ENCODE measurements at regions not wholly inside any gene's neighbourhood (a gene's known extent, or its start where the extent isn't known, plus 50 kb on each side); places are given as distances from the start of the nearest gene placed in this dataset.

- no peak for ATAC-seq
- no peaks in the 10 kb centered on the region for H3K4me1 ChIP-seq (ENCODE audit: control insufficient read depth, insufficient read depth, low read length)
- no TSS peak for BruUV-seq (replicated peaks)
- intact Hi-C loops (cut with micrococcal nuclease; ENCODE audit: unreplicated experiment) (no loop called here), in situ Hi-C loops (cut with HindIII; ENCODE audit: low pct_unique_long_range_greater_than_20kb, low sequenced_read_pairs) (no loop called here)
- no peak overlapping the region for H3K27ac ChIP-seq (ENCODE audit: low read length)
- no peaks in the 10 kb centered on the region for H3K36me3 ChIP-seq (ENCODE audit: control insufficient read depth, insufficient read depth, low read length)
- POLR2A ChIA-PET = no interaction called here
- H3K4me3 ChIP-seq (ENCODE audit: low read depth in 2 of 2, low read length in 2 of 2) = no peak overlapping the region
- DNase-seq (ENCODE audit: low read depth, low spot score) = no peak
- TF ChIP-seq TCF7L2 (IDR thresholded peaks at IDR 0.05; ENCODE audit: low read depth, low read length) (no peak), REST (IDR thresholded peaks at IDR 0.05; ENCODE audit: insufficient read depth in 1 of 2, low read depth in 2 of 2, low read length in 1 of 2) (no peak), POLR2AphosphoS5 (IDR thresholded peaks at IDR 0.05; ENCODE audit: low read depth, low read length) (no peak), SIN3A (IDR thresholded peaks at IDR 0.05; ENCODE audit: borderline replicate concordance, insufficient read depth, low read depth, low read length) (no peak), CTCF (IDR thresholded peaks at IDR 0.05) (no peak)
- H3K27me3 ChIP-seq (ENCODE audit: control insufficient read depth, insufficient read depth, low read length) = no peaks in the 10 kb centered on the region
- CTCF ChIA-PET = no interaction called here
- H3K9me3 ChIP-seq (ENCODE audit: control insufficient read depth, insufficient read depth, low read depth, low read length) = no peaks in the 10 kb centered on the region
Measured at GRCh38 chr16:59593194-59593661, 859.1 kb upstream of the GOT2 start.

GRCh38 chr16:59591480-59591879 lies 857.4 kb upstream of the GOT2 start:
- POLR2A ChIA-PET = no interaction called here
- intact Hi-C loops (cut with micrococcal nuclease; ENCODE audit: unreplicated experiment) = no loop called here

More at GRCh38 chr16:59591480-59591879, 857.4 kb upstream of the GOT2 start:
- DNase-seq (ENCODE audit: low read depth, low spot score) = no peak
- H3K27ac ChIP-seq (ENCODE audit: low read length) = no peak overlapping the region
- in situ Hi-C loops (cut with HindIII; ENCODE audit: low pct_unique_long_range_greater_than_20kb, low sequenced_read_pairs) = no loop called here
- no TSS peak for BruUV-seq (replicated peaks)
- TF ChIP-seq TCF7L2 (IDR thresholded peaks at IDR 0.05; ENCODE audit: low read depth, low read length) (no peak), SIN3A (IDR thresholded peaks at IDR 0.05; ENCODE audit: borderline replicate concordance, insufficient read depth, low read depth, low read length) (no peak), POLR2AphosphoS5 (IDR thresholded peaks at IDR 0.05; ENCODE audit: low read depth, low read length) (no peak), REST (IDR thresholded peaks at IDR 0.05; ENCODE audit: insufficient read depth in 1 of 2, low read depth in 2 of 2, low read length in 1 of 2) (no peak)
- H3K27me3 ChIP-seq (ENCODE audit: control insufficient read depth, insufficient read depth, low read length) = no peaks in the 10 kb centered on the region
- CTCF ChIA-PET = no interaction called here
- H3K4me3 ChIP-seq (ENCODE audit: low read depth in 2 of 2, low read length in 2 of 2) = no peak overlapping the region
- no peak for ATAC-seq
- H3K9me3 ChIP-seq (ENCODE audit: control insufficient read depth, insufficient read depth, low read depth, low read length) = no peaks in the 10 kb centered on the region
- H3K36me3 ChIP-seq (ENCODE audit: control insufficient read depth, insufficient read depth, low read length) = no peaks in the 10 kb centered on the region
- no peaks in the 10 kb centered on the region for H3K4me1 ChIP-seq (ENCODE audit: control insufficient read depth, insufficient read depth, low read length)

All from Panc1 (cell line).